Sigmoid colon (tissue), 6 donors: ENCODE measurements at regions not wholly inside any gene's neighbourhood (a gene's known extent, or its start where the extent isn't known, plus 50 kb on each side); places are given as distances from the start of the nearest gene placed in this dataset.
"Not testable (repeated sequence)": the region's sequence is repeated elsewhere in the genome, so short reads cannot be mapped to it uniquely, and the experiment has no call there.

Experiments used
- DNase-seq: peaks from one replicate; pipeline ENCODE4 v3.0.0-alpha.2; 2019
- H3K27ac ChIP-seq, 4 donors: fragments of 200-600 bp; sonication (generic); one replicate each; pipeline ENCODE4 v1.5.1; 2016 to 2019; ENCODE audit warnings: mild to moderate bottlenecking in 1 of 4
- H3K27me3 ChIP-seq, 3 donors: fragments of 200-600 bp; sonication (generic); one replicate each; pipeline ENCODE4 v1.5.1; 2019; ENCODE audit warnings: mild to moderate bottlenecking in 1 of 3
- H3K36me3 ChIP-seq, 4 donors: fragments of 200-600 bp; sonication (generic); one replicate each; pipeline ENCODE4 v1.5.1; 2016 to 2019
- H3K4me1 ChIP-seq, 4 donors: fragments of 200-600 bp; sonication (generic); one replicate each; pipeline ENCODE4 v1.5.1; 2017 to 2019
- H3K4me3 ChIP-seq, 4 donors: fragments of 200-600 bp; sonication (generic); one replicate each; pipeline ENCODE4 v1.5.1; 2017 to 2019; ENCODE audit warnings: mild to moderate bottlenecking in 2 of 4, moderate library complexity in 1 of 4
- H3K9me3 ChIP-seq, 4 donors: fragments of 200-600 bp in 3 of 4; sonication (generic) in 3 of 4; one replicate each; pipeline versions ENCODE4 v1.5.1 to v1.6.1; 2013 to 2019
- EP300 ChIP-seq, 4 donors: sonication (generic); formaldehyde crosslinking; IDR thresholded peaks; one replicate each; pipeline ENCODE4 v1.6.1; 2017; ENCODE audit warnings: antibody characterized with exemption in 4 of 4
- POLR2A ChIP-seq, 2 donors: fragments of 450-650 bp; IDR thresholded peaks; one replicate each; pipeline ENCODE4 v1.6.1; 2016; ENCODE audit warnings: antibody characterized with exemption in 2 of 2, mild to moderate bottlenecking in 2 of 2, moderate library complexity in 2 of 2
- POLR2AphosphoS5 ChIP-seq, 4 donors: sonication (generic); formaldehyde crosslinking; IDR thresholded peaks; one replicate each; pipeline ENCODE4 v1.6.1; 2017; ENCODE audit warnings: antibody characterized with exemption in 4 of 4
- WGBS, 2 donors: extraction: QIAGEN DNeasy Blood & Tissue Kit; methylation state at CpG; one replicate each; pipeline ENCODE4 v1.1.7; 2013; 5-methylcytosine and 5-hydroxymethylcytosine counted together
- intact Hi-C: fragments of 100-400 bp; cut with DNase I; formaldehyde crosslinking; loops from one replicate; pipeline ENCODE4 v1.15.1; 2023
- TF ChIP-seq, protein P1 (sequence below), 4 experiments: fragments of 450-650 bp in 3 of 4; fragments of 200-600 bp in 1 of 4; IDR thresholded peaks; one replicate each; pipeline ENCODE4 v1.5.1; 2016 to 2019; ENCODE audit warnings: antibody characterized with exemption in 4 of 4, mild to moderate bottlenecking in 3 of 4, moderate library complexity in 2 of 4
- donor health status: healthy with polysubstance abuse.
- donor health status: healthy.

DNA sequence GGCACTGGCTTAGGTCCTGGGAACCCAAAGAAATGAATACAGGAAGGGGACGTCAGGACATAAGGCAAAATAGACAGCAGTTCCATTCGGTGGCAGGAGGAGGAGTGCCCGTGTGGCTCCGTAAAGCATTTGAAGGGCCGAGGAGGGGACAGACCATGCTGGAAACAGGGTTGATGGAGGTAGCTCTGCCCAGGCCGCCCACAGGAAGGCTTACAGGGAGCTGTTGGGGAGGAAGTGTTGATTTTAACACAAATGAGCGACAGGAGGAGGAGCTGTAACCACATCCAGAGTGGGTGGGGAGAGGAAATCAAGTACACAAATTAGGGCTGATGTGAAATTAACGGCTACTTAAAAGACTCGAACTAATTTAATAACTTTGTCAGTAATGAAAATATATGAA lies 54.6 kb downstream of the RBFOX3 start:
- H3K4me1 ChIP-seq, result peaks cover 0 to 19% (median 17%) of the 10 kb centered on the region in 4 donors
- 45 to 60% methylated on average over 9 of the region's 9 CpGs for WGBS, 2 donors
- H3K27ac ChIP-seq, result no peak overlapping the region
- H3K36me3 ChIP-seq, result peaks cover 0 to 8% (median 0%) of the 10 kb centered on the region in 4 donors
- TF ChIP-seq POLR2AphosphoS5 (IDR thresholded peaks at IDR 0.05) (no peak), EP300 (IDR thresholded peaks at IDR 0.05) (no peak), POLR2A (IDR thresholded peaks at IDR 0.05) (no peak)
- TF ChIP-seq, protein P1, sequence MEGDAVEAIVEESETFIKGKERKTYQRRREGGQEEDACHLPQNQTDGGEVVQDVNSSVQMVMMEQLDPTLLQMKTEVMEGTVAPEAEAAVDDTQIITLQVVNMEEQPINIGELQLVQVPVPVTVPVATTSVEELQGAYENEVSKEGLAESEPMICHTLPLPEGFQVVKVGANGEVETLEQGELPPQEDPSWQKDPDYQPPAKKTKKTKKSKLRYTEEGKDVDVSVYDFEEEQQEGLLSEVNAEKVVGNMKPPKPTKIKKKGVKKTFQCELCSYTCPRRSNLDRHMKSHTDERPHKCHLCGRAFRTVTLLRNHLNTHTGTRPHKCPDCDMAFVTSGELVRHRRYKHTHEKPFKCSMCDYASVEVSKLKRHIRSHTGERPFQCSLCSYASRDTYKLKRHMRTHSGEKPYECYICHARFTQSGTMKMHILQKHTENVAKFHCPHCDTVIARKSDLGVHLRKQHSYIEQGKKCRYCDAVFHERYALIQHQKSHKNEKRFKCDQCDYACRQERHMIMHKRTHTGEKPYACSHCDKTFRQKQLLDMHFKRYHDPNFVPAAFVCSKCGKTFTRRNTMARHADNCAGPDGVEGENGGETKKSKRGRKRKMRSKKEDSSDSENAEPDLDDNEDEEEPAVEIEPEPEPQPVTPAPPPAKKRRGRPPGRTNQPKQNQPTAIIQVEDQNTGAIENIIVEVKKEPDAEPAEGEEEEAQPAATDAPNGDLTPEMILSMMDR (IDR thresholded peaks at IDR 0.05), result no peak
- H3K4me3 ChIP-seq, result no peak overlapping the region
- H3K9me3 ChIP-seq, result peaks cover 0 to 4% (median 3%) of the 10 kb centered on the region in 4 donors
- peak; percentile 22 for DNase-seq
- peaks cover 0 to 3% (median 0%) of the 10 kb centered on the region in 3 donors for H3K27me3 ChIP-seq
- intact Hi-C loops, result no loop called here

DNA sequence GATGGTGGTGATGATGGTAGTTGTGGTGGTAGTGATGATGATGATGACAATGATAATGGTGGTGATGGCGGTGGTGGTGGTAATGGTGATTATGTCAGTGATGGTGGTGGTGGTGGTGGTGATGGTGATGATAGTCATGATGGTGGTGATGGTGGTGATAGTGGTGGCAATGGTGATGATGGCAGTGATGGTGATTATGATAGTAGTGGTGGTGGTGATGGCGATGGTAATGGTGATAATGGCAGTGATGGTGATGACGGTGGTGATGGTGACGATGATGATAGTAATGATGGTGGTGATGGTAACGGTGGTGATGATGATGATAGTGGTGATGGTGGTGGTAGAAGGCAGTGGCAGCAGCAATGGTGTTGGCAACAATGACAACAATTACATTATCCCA lies 55.3 kb downstream of the RBFOX3 start:
- no peak overlapping the region for H3K27ac ChIP-seq
- 90 to 92% methylated on average over 5 of the region's 5 CpGs for WGBS, 2 donors

DNA sequence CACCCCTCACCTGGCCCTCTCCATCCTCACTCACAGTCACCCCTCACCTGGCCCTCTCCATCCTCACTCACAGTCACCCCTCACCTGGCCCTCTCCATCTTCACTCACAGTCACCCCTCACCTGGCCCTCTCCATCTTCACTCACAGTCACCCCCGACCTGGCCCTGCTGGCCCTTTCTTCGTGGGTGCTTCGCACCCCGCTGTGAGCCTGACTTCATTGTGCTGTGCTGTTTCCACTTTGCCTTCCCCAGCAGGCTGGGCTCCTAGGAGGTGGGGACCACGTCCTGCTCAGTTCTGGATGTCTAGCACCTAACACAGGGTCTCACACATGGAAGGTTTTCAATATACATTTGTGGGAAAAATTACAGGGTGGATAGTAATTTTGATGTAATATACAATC lies 56.5 kb downstream of the RBFOX3 start:
- H3K4me3 ChIP-seq, H3K27ac ChIP-seq, H3K27me3 ChIP-seq, H3K9me3 ChIP-seq, intact Hi-C loops, H3K36me3 ChIP-seq: not testable (repeated sequence)
- 77% methylated on average over 5 of the region's 5 CpGs for WGBS, 2 donors
- peaks cover 0 to 19% (median 17%) of the 10 kb centered on the region in 4 donors for H3K4me1 ChIP-seq
- DNase-seq, result peak; percentile 8

More for the DNA sequence above, 55.3 kb downstream of the RBFOX3 start:
- peaks cover 0 to 4% (median 3%) of the 10 kb centered on the region in 4 donors for H3K9me3 ChIP-seq
- intact Hi-C loops, result no loop called here
- TF ChIP-seq POLR2A (IDR thresholded peaks at IDR 0.05), result no peak
- TF ChIP-seq, protein P1 (IDR thresholded peaks at IDR 0.05), result no peak
- TF ChIP-seq EP300 (IDR thresholded peaks at IDR 0.05), result no peak
- TF ChIP-seq POLR2AphosphoS5 (IDR thresholded peaks at IDR 0.05), result no peak
- H3K36me3 ChIP-seq, result peaks cover 0 to 8% (median 0%) of the 10 kb centered on the region in 4 donors
- peaks cover 0 to 19% (median 17%) of the 10 kb centered on the region in 4 donors for H3K4me1 ChIP-seq
- no peak overlapping the region for H3K4me3 ChIP-seq
- peak; percentile 15 for DNase-seq
- peaks cover 0 to 3% (median 0%) of the 10 kb centered on the region in 3 donors for H3K27me3 ChIP-seq

DNA sequence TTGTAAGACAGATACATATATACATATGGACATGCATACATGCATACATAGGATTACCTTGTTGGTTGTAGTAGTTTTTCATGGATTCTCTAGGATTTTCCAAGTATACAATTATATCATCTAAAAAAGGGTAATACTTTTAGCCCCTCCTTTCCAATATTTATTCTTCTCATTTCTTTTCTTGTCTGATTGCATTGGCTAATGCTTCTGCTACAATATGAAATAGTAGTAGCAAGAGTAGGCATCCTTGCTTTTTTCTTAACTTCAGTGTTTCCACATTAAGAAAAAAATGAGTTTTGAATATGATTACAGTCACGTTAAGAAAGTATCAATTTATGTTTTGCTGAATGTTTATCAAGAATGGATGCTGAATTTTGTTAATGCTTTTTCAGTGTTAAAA lies 58.0 kb downstream of the RBFOX3 start:
- Histone ChIP-seq H3K9me3 (peaks cover 0 to 4% (median 3%) of the 10 kb centered on the region in 4 donors), H3K27ac (no peak overlapping the region), H3K36me3 (peaks cover 0 to 16% (median 0%) of the 10 kb centered on the region in 4 donors), H3K27me3 (no peaks in the 10 kb centered on the region), H3K4me3 (no peak overlapping the region), H3K4me1 (peaks cover 0 to 6% (median 5%) of the 10 kb centered on the region in 4 donors)
- intact Hi-C loops, result no loop called here
- TF ChIP-seq POLR2A (IDR thresholded peaks at IDR 0.05), result no peak
- DNase-seq, result no peak
- 79 to 82% methylated on average over 1 of the region's 1 CpG for WGBS, 2 donors

DNA sequence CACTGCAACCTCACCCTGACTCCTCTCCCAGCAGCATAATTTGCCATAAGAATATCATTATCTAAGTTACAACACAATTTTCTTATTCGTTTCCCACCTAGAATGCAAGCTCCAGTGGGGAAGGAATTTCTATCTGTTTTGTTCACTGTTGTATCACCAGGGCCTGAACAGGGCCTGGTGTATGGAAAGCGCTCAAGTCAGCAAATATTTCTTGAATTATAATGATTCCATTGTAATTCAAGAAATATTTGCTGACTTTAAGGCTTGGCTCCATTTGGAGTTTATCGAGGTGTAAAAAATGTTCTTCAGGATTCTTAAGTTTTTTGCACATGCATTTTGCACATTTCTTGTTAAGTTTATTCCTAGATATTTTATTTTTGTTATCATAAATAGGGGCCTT lies 58.4 kb downstream of the RBFOX3 start:
- WGBS, 2 donors, result 83 to 90% methylated on average over 3 of the region's 3 CpGs
- H3K4me1 ChIP-seq, result peaks cover 0 to 2% (median 1%) of the 10 kb centered on the region in 4 donors
- intact Hi-C loops, result no loop called here
- peaks cover 0 to 4% (median 3%) of the 10 kb centered on the region in 4 donors for H3K9me3 ChIP-seq
- no peak for TF ChIP-seq EP300 (IDR thresholded peaks at IDR 0.05)
- H3K4me3 ChIP-seq, result no peak overlapping the region
- DNase-seq, result no peak
- no peaks in the 10 kb centered on the region for H3K27me3 ChIP-seq
- peaks cover 0 to 16% (median 0%) of the 10 kb centered on the region in 4 donors for H3K36me3 ChIP-seq
- no peak overlapping the region for H3K27ac ChIP-seq

DNA sequence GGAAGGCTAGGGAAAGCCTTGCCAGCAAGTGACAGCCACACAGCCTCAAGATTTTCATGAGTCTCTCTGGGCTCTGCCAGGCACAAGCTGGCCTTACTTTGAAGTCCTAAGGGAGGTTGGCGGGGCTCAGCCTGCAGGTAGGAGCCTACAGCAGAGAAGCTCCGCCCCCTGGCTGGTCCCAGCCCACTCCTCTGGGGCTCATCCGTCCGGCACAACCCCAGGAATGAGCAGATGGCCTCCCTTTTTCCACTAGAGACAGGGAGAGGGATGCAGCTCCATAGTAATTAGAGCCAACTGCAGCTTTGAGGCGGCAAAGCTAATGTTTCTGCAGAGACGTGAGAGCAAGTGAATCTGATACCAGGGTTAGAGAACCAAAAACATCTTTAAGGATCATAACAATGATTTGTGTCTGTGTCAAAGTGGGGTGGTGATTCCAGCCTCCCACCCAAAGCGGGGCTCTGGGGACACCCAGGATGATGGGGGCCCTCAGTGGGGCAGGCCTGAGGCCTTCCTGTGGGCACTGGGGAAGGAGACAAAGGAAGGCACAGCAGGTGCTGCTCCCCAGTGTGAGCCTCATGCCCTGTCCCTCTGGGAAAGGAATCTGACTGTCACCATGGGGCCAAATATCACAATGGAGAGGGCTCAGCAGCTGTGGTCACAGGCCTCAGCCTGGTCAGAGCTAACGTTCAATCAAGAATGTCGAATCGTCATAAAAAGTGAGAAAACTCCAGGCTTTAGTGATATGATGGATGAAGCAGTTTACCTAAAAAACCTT lies 61.5 kb downstream of the RBFOX3 start:
- Histone ChIP-seq H3K36me3 (peaks cover 0 to 7% (median 0%) of the 10 kb centered on the region in 4 donors), H3K27me3 (no peaks in the 10 kb centered on the region), H3K27ac (no peak overlapping the region), H3K4me1 (peaks cover 0 to 3% (median 2%) of the 10 kb centered on the region in 4 donors), H3K9me3 (peaks cover 0 to 4% (median 3%) of the 10 kb centered on the region in 4 donors), H3K4me3 (no peak overlapping the region)
- peak; percentile 39 for DNase-seq
- intact Hi-C loops, result no loop called here
- TF ChIP-seq POLR2AphosphoS5 (IDR thresholded peaks at IDR 0.05), result no peak
- no peak for TF ChIP-seq POLR2A (IDR thresholded peaks at IDR 0.05)
- no peak for TF ChIP-seq EP300 (IDR thresholded peaks at IDR 0.05)
- TF ChIP-seq, protein P1 (IDR thresholded peaks at IDR 0.05), result no peak
- WGBS, 2 donors, result 58 to 63% methylated on average over 10 of the region's 10 CpGs
